Neuronal stem cell (in vitro differentiated cells): ENCODE measurements at regions not wholly inside any gene's neighbourhood (a gene's known extent, or its start where the extent isn't known, plus 50 kb on each side); places are given as distances from the start of the nearest gene placed in this dataset.

Source experiments
- DNase-seq: peaks from one replicate; pipeline ENCODE4 v3.0.0-alpha.2; 2013; ENCODE audit warnings: low spot score
- H2AFZ ChIP-seq: one replicate; pipeline ENCODE4 v1.6.1; 2013; ENCODE audit warnings: mild to moderate bottlenecking, low read length, inconsistent platforms
- H2AK5ac ChIP-seq: 2 replicates; pipeline ENCODE4 v1.6.1; 2013; ENCODE audit warnings: low read depth, mild to moderate bottlenecking, inconsistent platforms, low read length, moderate library complexity, mixed read lengths
- H2BK120ac ChIP-seq: 2 replicates; pipeline ENCODE4 v1.6.1; 2013; ENCODE audit warnings: low read depth, mild to moderate bottlenecking, inconsistent platforms, low read length, moderate library complexity, mixed read lengths
- H2BK12ac ChIP-seq: one replicate; pipeline ENCODE4 v1.6.1; 2013; ENCODE audit warnings: low read length, inconsistent platforms
- H2BK15ac ChIP-seq: 2 replicates; pipeline ENCODE4 v1.6.1; 2013; ENCODE audit warnings: mild to moderate bottlenecking, low read length, inconsistent platforms, mixed read lengths
- H2BK5ac ChIP-seq: one replicate; pipeline ENCODE4 v1.6.1; 2013; ENCODE audit warnings: inconsistent platforms, mild to moderate bottlenecking, low read length, moderate library complexity
- H3K14ac ChIP-seq: one replicate; pipeline ENCODE4 v1.6.1; 2013; ENCODE audit warnings: low read length, inconsistent platforms
- H3K18ac ChIP-seq: 2 replicates; pipeline ENCODE4 v1.6.1; 2013; ENCODE audit warnings: low read length, inconsistent platforms
- H3K23ac ChIP-seq: 2 replicates; pipeline ENCODE4 v1.6.1; 2013; ENCODE audit warnings: low read depth, mild to moderate bottlenecking, mixed read lengths, low read length, inconsistent platforms; ENCODE audit not compliant: poor library complexity
- H3K27ac ChIP-seq: replicated peaks from 3 replicates; pipeline ENCODE4 v1.5.1; 2013; ENCODE audit warnings: low read length, inconsistent platforms
- H3K27me3 ChIP-seq, 3 experiments: 2 replicates each; pipeline ENCODE4 v1.6.1; 2013; ENCODE audit warnings: low read length in 3 of 3, mild to moderate bottlenecking in 2 of 3, inconsistent platforms in 1 of 3, low read depth in 1 of 3, mixed read lengths in 1 of 3, moderate library complexity in 1 of 3; ENCODE audit not compliant: control insufficient read depth in 3 of 3, insufficient read depth in 3 of 3
- H3K36me3 ChIP-seq, 2 donors: replicated peaks in 1 of 2; 2 replicates each; pipeline ENCODE4 v1.6.1; 2013; ENCODE audit warnings: low read length in 2 of 2; ENCODE audit not compliant: control insufficient read depth in 2 of 2, insufficient read depth in 2 of 2
- H3K4ac ChIP-seq: 2 replicates; pipeline ENCODE4 v1.6.1; 2013; ENCODE audit warnings: inconsistent platforms, mild to moderate bottlenecking, low read length, moderate library complexity
- H3K4me1 ChIP-seq, 2 donors: 1 replicate in 1 of 2; 2 replicates in 1 of 2; pipeline ENCODE4 v1.6.1; 2013; ENCODE audit warnings: low read length in 2 of 2, low read depth in 1 of 2; ENCODE audit not compliant: control insufficient read depth in 2 of 2, insufficient read depth in 1 of 2
- H3K4me2 ChIP-seq: one replicate; pipeline ENCODE4 v1.6.1; 2013; ENCODE audit warnings: mild to moderate bottlenecking, low read length, inconsistent platforms; ENCODE audit not compliant: insufficient read depth, poor library complexity, severe bottlenecking
- H3K4me3 ChIP-seq, 2 donors: 2 replicates each; pipeline ENCODE4 v1.5.1; 2013; ENCODE audit warnings: low read length in 2 of 2, mild to moderate bottlenecking in 2 of 2, inconsistent platforms in 1 of 2, moderate library complexity in 1 of 2
- H3K79me1 ChIP-seq: one replicate; pipeline ENCODE4 v1.6.1; 2013; ENCODE audit warnings: low read depth, mild to moderate bottlenecking, inconsistent platforms, low read length, moderate library complexity
- H3K9ac ChIP-seq: one replicate; pipeline ENCODE4 v1.6.1; 2013; ENCODE audit warnings: mild to moderate bottlenecking, low read depth, low read length, inconsistent platforms; ENCODE audit not compliant: poor library complexity
- H3K9me3 ChIP-seq, 2 donors: replicated peaks in 1 of 2; 2 replicates each; pipeline versions ENCODE3 to v1.6.1; 2013; ENCODE audit warnings: low read length in 2 of 2, mild to moderate bottlenecking in 2 of 2, inconsistent platforms in 1 of 2, low read depth in 1 of 2, mixed read lengths in 1 of 2, moderate library complexity in 1 of 2; ENCODE audit not compliant: control insufficient read depth in 2 of 2, insufficient read depth in 1 of 2
- H4K8ac ChIP-seq: one replicate; pipeline ENCODE4 v1.6.1; 2013; ENCODE audit warnings: low read depth, mild to moderate bottlenecking, inconsistent platforms, low read length, moderate library complexity
- H4K91ac ChIP-seq: one replicate; pipeline ENCODE4 v1.6.1; 2013; ENCODE audit warnings: low read length, low read depth, mild to moderate bottlenecking, inconsistent platforms; ENCODE audit not compliant: poor library complexity
- WGBS, 2 donors: extraction: QIAGEN DNeasy Blood & Tissue Kit; methylation state at CpG; one replicate each; pipeline ENCODE4 v1.1.7; 2013; ENCODE audit warnings: missing lambda C conversion rate in 2 of 2, mixed read lengths in 1 of 2; ENCODE audit not compliant: insufficient read length in 2 of 2, insufficient replicate concordance in 1 of 2; ENCODE audit errors: extremely low coverage in 2 of 2; 5-methylcytosine and 5-hydroxymethylcytosine counted together

DNA sequence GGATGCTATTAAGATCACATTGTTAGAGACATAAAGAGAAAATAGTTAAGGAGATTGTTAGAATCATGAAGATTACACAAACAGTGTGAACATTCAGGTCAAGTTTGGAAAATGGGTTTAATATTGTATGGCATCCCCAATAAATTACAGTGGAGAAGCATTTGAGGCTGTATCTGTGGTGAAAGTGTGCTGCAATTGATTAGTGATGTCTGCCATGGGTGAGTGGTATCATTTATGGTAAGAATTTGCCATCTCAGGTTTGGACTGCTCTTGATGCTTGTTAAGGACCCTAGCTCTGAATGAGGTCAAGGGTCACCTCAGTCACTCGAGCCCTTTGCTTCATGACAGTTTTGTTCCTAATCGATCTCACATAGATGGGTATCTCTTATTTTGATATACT, 265.7 kb upstream of the SRRM4 start:
- H3K27me3 ChIP-seq = no peaks in the 10 kb centered on the region
- H4K8ac ChIP-seq = no peak overlapping the region
- no peak overlapping the region for H2AK5ac ChIP-seq
- no peak overlapping the region for H2BK12ac ChIP-seq
- no peak overlapping the region for H3K14ac ChIP-seq
- H3K23ac ChIP-seq = no peak overlapping the region
- H2BK15ac ChIP-seq = no peak overlapping the region
- no peaks in the 10 kb centered on the region for H3K9me3 ChIP-seq
- H3K36me3 ChIP-seq = no peaks in the 10 kb centered on the region
- no peak overlapping the region for H3K4me3 ChIP-seq
- no peak overlapping the region for H3K4ac ChIP-seq
- no peak overlapping the region for H2BK5ac ChIP-seq
- no CpG with 5 or more reads among the region's 2 CpGs for WGBS, 2 donors
- no peak overlapping the region for H3K4me2 ChIP-seq
- no peak overlapping the region for H3K27ac ChIP-seq
- H4K91ac ChIP-seq = no peak overlapping the region
- H2AFZ ChIP-seq = no peak overlapping the region
- no peaks in the 10 kb centered on the region for H3K79me1 ChIP-seq
- H2BK120ac ChIP-seq = no peak overlapping the region
- DNase-seq = no peak
- H3K9ac ChIP-seq = no peak overlapping the region
- H3K4me1 ChIP-seq = no peaks in the 10 kb centered on the region
- H3K18ac ChIP-seq = no peak overlapping the region

GRCh38 chr12:118727196-118727978, 254.0 kb upstream of the SRRM4 start:
- Histone ChIP-seq H2BK5ac (no peak overlapping the region), H2BK15ac (no peak overlapping the region), H3K23ac (no peak overlapping the region), H2BK12ac (no peak overlapping the region), H4K91ac (no peak overlapping the region), H3K4me2 (no peak overlapping the region), H4K8ac (no peak overlapping the region), H3K18ac (no peak overlapping the region), H3K79me1 (no peaks in the 10 kb centered on the region), H2AFZ (no peak overlapping the region), H3K9me3 (no peaks in the 10 kb centered on the region), H3K14ac (no peak overlapping the region), H3K4me3 (no peak overlapping the region), H2AK5ac (no peak overlapping the region), H3K27ac (no peak overlapping the region), H3K9ac (no peak overlapping the region), H3K27me3 (no peaks in the 10 kb centered on the region), H3K4me1 (no peaks in the 10 kb centered on the region), H2BK120ac (no peak overlapping the region), H3K36me3 (no peaks in the 10 kb centered on the region), H3K4ac (no peak overlapping the region)
- WGBS, 2 donors = no CpG with 5 or more reads among the region's 11 CpGs
- DNase-seq = no peak

DNA sequence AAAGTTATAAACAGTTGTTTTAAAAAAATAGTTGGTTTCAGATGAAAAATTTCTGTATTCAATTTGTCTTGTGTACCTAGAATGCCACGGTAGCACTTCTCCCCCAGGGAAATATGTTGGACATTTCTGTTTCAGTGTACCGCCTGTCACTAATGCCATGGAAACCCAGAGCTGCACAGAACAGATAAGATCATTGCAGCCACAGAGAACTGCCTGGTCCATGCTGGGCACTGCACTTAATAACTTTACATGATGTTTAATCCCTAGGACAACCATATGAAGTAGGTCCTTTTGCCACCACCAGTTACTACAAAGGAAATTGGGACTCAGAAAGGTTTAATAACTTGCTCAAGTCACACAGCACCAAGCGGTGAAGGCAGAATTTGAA, 253.4 kb upstream of the SRRM4 start:
- no peak overlapping the region for H2BK120ac ChIP-seq
- H3K14ac ChIP-seq = no peak overlapping the region
- no peak overlapping the region for H4K91ac ChIP-seq
- no peaks in the 10 kb centered on the region for H3K79me1 ChIP-seq
- H3K23ac ChIP-seq = no peak overlapping the region
- DNase-seq = no peak
- no peak overlapping the region for H2BK15ac ChIP-seq
- no peak overlapping the region for H3K27ac ChIP-seq
- H3K4me1 ChIP-seq = no peaks in the 10 kb centered on the region
- no peak overlapping the region for H2BK12ac ChIP-seq
- H2BK5ac ChIP-seq = no peak overlapping the region
- no peaks in the 10 kb centered on the region for H3K27me3 ChIP-seq
- no peak overlapping the region for H4K8ac ChIP-seq
- WGBS, 2 donors = no CpG with 5 or more reads among the region's 3 CpGs
- H3K4me2 ChIP-seq = no peak overlapping the region
- no peak overlapping the region for H2AFZ ChIP-seq
- no peak overlapping the region for H3K18ac ChIP-seq
- H3K9me3 ChIP-seq = no peaks in the 10 kb centered on the region
- no peak overlapping the region for H3K4ac ChIP-seq
- H3K36me3 ChIP-seq = no peaks in the 10 kb centered on the region
- H2AK5ac ChIP-seq = no peak overlapping the region
- no peak overlapping the region for H3K9ac ChIP-seq
- no peak overlapping the region for H3K4me3 ChIP-seq

DNA sequence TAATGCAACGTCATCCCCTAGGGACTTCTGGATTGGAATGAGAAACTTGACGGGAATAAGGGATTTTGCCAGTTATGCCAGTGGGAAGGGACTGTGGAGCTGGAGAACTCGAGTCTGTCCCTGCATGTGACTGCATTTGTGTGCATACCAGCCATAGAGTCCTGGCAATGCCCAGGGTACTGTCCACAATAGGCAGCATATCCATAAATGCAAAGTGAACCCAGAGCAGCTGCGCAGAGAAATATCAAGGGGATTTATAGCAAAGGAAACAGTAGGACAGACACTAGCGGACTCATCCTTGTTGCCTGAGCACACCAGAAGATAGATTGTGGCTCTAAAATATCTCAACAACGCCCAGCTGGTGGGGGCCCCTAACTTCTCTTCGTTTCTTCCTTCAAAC, 247.1 kb upstream of the SRRM4 start:
- no peak overlapping the region for H2BK15ac ChIP-seq
- H3K36me3 ChIP-seq = no peaks in the 10 kb centered on the region
- H3K4me2 ChIP-seq = no peak overlapping the region
- H3K23ac ChIP-seq = no peak overlapping the region
- H2AK5ac ChIP-seq = no peak overlapping the region
- DNase-seq = no peak
- H3K4me3 ChIP-seq = no peak overlapping the region
- H4K91ac ChIP-seq = no peak overlapping the region
- H3K4me1 ChIP-seq = no peaks in the 10 kb centered on the region
- no peak overlapping the region for H3K27ac ChIP-seq
- no peaks in the 10 kb centered on the region for H3K9me3 ChIP-seq
- no peak overlapping the region for H4K8ac ChIP-seq
- no peak overlapping the region for H2BK5ac ChIP-seq
- H3K14ac ChIP-seq = no peak overlapping the region
- no peaks in the 10 kb centered on the region for H3K27me3 ChIP-seq
- H3K9ac ChIP-seq = no peak overlapping the region
- no peak overlapping the region for H2BK120ac ChIP-seq
- no peak overlapping the region for H2BK12ac ChIP-seq
- no peaks in the 10 kb centered on the region for H3K79me1 ChIP-seq
- H3K18ac ChIP-seq = no peak overlapping the region
- H2AFZ ChIP-seq = no peak overlapping the region
- whole genome bisulfite sequencing, 2 donors = no CpG with 5 or more reads among the region's 7 CpGs
- H3K4ac ChIP-seq = no peak overlapping the region
